Astrocyte (in vitro differentiated cells and primary cell): ENCODE measurements at regions not wholly inside any gene's neighbourhood (a gene's known extent, or its start where the extent isn't known, plus 50 kb on each side); places are given as distances from the start of the nearest gene placed in this dataset.

ENCODE experiments used
- DNase-seq: peaks from one replicate; pipeline ENCODE4 v3.0.0-alpha.2; 2010; ENCODE audit warnings: low read depth
- FAIRE-seq: peaks from 2 replicates; lab custom pipeline; 2011; peaks lifted over from hg19 to GRCh38; lab: Jason Lieb, UNC
- H2AFZ ChIP-seq: 2 replicates; pipeline ENCODE4 v1.6.0; 2012; ENCODE audit warnings: low read depth, low read length, inconsistent platforms
- H3K27ac ChIP-seq: 2 replicates; pipeline ENCODE4 v1.5.1; 2011; ENCODE audit warnings: low read depth, low read length, inconsistent platforms
- H3K27me3 ChIP-seq: 2 replicates; pipeline ENCODE4 v1.6.0; 2011; ENCODE audit warnings: low read length, inconsistent platforms; ENCODE audit not compliant: insufficient read depth
- H3K36me3 ChIP-seq: 2 replicates; pipeline ENCODE4 v1.5.1; 2011; ENCODE audit warnings: low read length, inconsistent platforms; ENCODE audit not compliant: insufficient read depth
- H3K4me1 ChIP-seq: 2 replicates; pipeline ENCODE4 v1.5.1; 2011; ENCODE audit warnings: low read length, inconsistent platforms; ENCODE audit not compliant: insufficient read depth
- H3K4me2 ChIP-seq: 2 replicates; pipeline ENCODE4 v1.6.0; 2012; ENCODE audit warnings: low read length, inconsistent platforms
- H3K4me3 ChIP-seq: 2 replicates; pipeline ENCODE4 v1.5.1; 2011; ENCODE audit warnings: low read depth, mild to moderate bottlenecking, low read length, inconsistent platforms; ENCODE audit not compliant: insufficient read depth
- H3K79me2 ChIP-seq: 2 replicates; pipeline ENCODE4 v1.6.0; 2012; ENCODE audit warnings: mild to moderate bottlenecking, low read length, inconsistent platforms; ENCODE audit not compliant: insufficient read depth
- H3K9ac ChIP-seq: 2 replicates; pipeline ENCODE4 v1.6.0; 2012; ENCODE audit warnings: mild to moderate bottlenecking, low read length, inconsistent platforms
- H3K9me3 ChIP-seq: 2 replicates; pipeline ENCODE4 v1.5.1; 2012; ENCODE audit warnings: low read depth, mild to moderate bottlenecking, low read length, inconsistent platforms; ENCODE audit not compliant: insufficient read depth
- H4K20me1 ChIP-seq: 2 replicates; pipeline ENCODE4 v1.6.0; 2012; ENCODE audit warnings: low read length, inconsistent platforms; ENCODE audit not compliant: insufficient read depth
- H3K27ac Mint-ChIP-seq: one replicate; pipeline ENCODE4 v1.8.0; 2021; ENCODE audit warnings: mild to moderate bottlenecking, mixed read lengths; ENCODE audit not compliant: unreplicated experiment
- H3K27me3 Mint-ChIP-seq: one replicate; pipeline ENCODE4 v1.8.0; 2021; ENCODE audit warnings: low read depth, mixed read lengths; ENCODE audit not compliant: unreplicated experiment
- H3K36me3 Mint-ChIP-seq: one replicate; pipeline ENCODE4 v1.8.0; 2021; ENCODE audit warnings: low read depth, mixed read lengths; ENCODE audit not compliant: unreplicated experiment
- H3K4me1 Mint-ChIP-seq: one replicate; pipeline ENCODE4 v1.8.0; 2021; ENCODE audit warnings: low read depth, mixed read lengths; ENCODE audit not compliant: unreplicated experiment
- H3K4me3 Mint-ChIP-seq: one replicate; pipeline ENCODE4 v1.8.0; 2021; ENCODE audit warnings: mild to moderate bottlenecking, moderate library complexity, mixed read lengths; ENCODE audit not compliant: unreplicated experiment
- H3K9me3 Mint-ChIP-seq: one replicate; pipeline ENCODE4 v1.8.0; 2021; ENCODE audit warnings: mild to moderate bottlenecking, mixed read lengths; ENCODE audit not compliant: unreplicated experiment
- CTCF ChIP-seq: IDR thresholded peaks from 2 replicates; pipeline ENCODE4 v1.5.1; 2011; ENCODE audit warnings: low read depth, mild to moderate bottlenecking, inconsistent platforms, low read length, moderate library complexity; ENCODE audit not compliant: insufficient read depth
- EZH2 ChIP-seq: IDR thresholded peaks from 2 replicates; pipeline ENCODE4 v1.6.1; 2012; ENCODE audit warnings: mild to moderate bottlenecking, low read length, inconsistent platforms; ENCODE audit not compliant: insufficient read depth

GRCh38 chr5:164975986-164976385 lies 1470.6 kb downstream of the MAT2B start:
- H3K4me2 ChIP-seq, result no peak overlapping the region
- Mint-ChIP-seq H3K27me3 (no peaks in the 10 kb centered on the region), H3K4me3 (no peak overlapping the region), H3K27ac (no peak overlapping the region), H3K36me3 (no peaks in the 10 kb centered on the region), H3K4me1 (no peaks in the 10 kb centered on the region), H3K9me3 (peaks cover 19% of the 10 kb centered on the region)
- H3K4me3 ChIP-seq, result no peak overlapping the region
- no peaks in the 10 kb centered on the region for H3K36me3 ChIP-seq
- FAIRE-seq (no peak), DNase-seq (no peak)
- TF ChIP-seq CTCF, result no peak
- TF ChIP-seq EZH2, result no peak
- H4K20me1 ChIP-seq, result no peaks in the 10 kb centered on the region
- H3K79me2 ChIP-seq, result no peaks in the 10 kb centered on the region
- H3K4me1 ChIP-seq, result no peaks in the 10 kb centered on the region
- no peaks in the 10 kb centered on the region for H3K9me3 ChIP-seq
- H2AFZ ChIP-seq, result no peak overlapping the region
- H3K27ac ChIP-seq, result no peak overlapping the region
- no peak overlapping the region for H3K9ac ChIP-seq
- H3K27me3 ChIP-seq, result no peaks in the 10 kb centered on the region

- DNase-seq (no peak), FAIRE-seq (no peak)
- Histone ChIP-seq H3K9me3 (no peaks in the 10 kb centered on the region), H3K4me3 (no peak overlapping the region), H3K9ac (no peak overlapping the region), H2AFZ (no peak overlapping the region), H3K4me1 (no peaks in the 10 kb centered on the region), H3K79me2 (no peaks in the 10 kb centered on the region), H3K36me3 (no peaks in the 10 kb centered on the region), H4K20me1 (no peaks in the 10 kb centered on the region), H3K27ac (no peak overlapping the region), H3K4me2 (no peak overlapping the region), H3K27me3 (no peaks in the 10 kb centered on the region)
- Mint-ChIP-seq H3K4me3 (no peak overlapping the region), H3K36me3 (no peaks in the 10 kb centered on the region), H3K27ac (no peak overlapping the region), H3K4me1 (no peaks in the 10 kb centered on the region), H3K27me3 (no peaks in the 10 kb centered on the region), H3K9me3 (peaks cover 11% of the 10 kb centered on the region)
- TF ChIP-seq EZH2 (no peak), CTCF (no peak)
Observed at GRCh38 chr5:164980480-164980879, 1475.1 kb downstream of the MAT2B start.

- H3K9me3 ChIP-seq, result no peaks in the 10 kb centered on the region
- H3K27me3 ChIP-seq, result no peaks in the 10 kb centered on the region
- no peaks in the 10 kb centered on the region for H3K4me1 Mint-ChIP-seq
- H3K9ac ChIP-seq, result no peak overlapping the region
- H3K4me1 ChIP-seq, result no peaks in the 10 kb centered on the region
- H3K27ac Mint-ChIP-seq, result no peak overlapping the region
- no peaks in the 10 kb centered on the region for H3K36me3 ChIP-seq
- no peaks in the 10 kb centered on the region for H3K79me2 ChIP-seq
- H3K4me3 ChIP-seq, result no peak overlapping the region
- no peak for DNase-seq
- FAIRE-seq, result no peak
- H3K4me3 Mint-ChIP-seq, result no peak overlapping the region
- no peaks in the 10 kb centered on the region for H3K27me3 Mint-ChIP-seq
- no peaks in the 10 kb centered on the region for H3K36me3 Mint-ChIP-seq
- no peak for TF ChIP-seq CTCF
- TF ChIP-seq EZH2, result no peak
- no peak overlapping the region for H2AFZ ChIP-seq
- no peak overlapping the region for H3K4me2 ChIP-seq
- no peak overlapping the region for H3K27ac ChIP-seq
- no peaks in the 10 kb centered on the region for H3K9me3 Mint-ChIP-seq
- H4K20me1 ChIP-seq, result no peaks in the 10 kb centered on the region
Observed at GRCh38 chr5:164998142-164998541, 1492.7 kb downstream of the MAT2B start.
